HL-60 (cell line): ENCODE measurements at regions not wholly inside any gene's neighbourhood (a gene's known extent, or its start where the extent isn't known, plus 50 kb on each side); places are given as distances from the start of the nearest gene placed in this dataset.
"Not testable (repeated sequence)": the region's sequence is repeated elsewhere in the genome, so short reads cannot be mapped to it uniquely, and the experiment has no call there.

Source experiments
- CTCF ChIP-seq: IDR thresholded peaks from one replicate; pipeline ENCODE4 v1.5.1; 2011; ENCODE audit warnings: low read length, control low read depth, inconsistent platforms; ENCODE audit not compliant: insufficient read depth
- GABPA ChIP-seq: IDR thresholded peaks from 2 replicates; pipeline ENCODE4 v1.6.1; 2012; ENCODE audit warnings: low read depth
- POLR2AphosphoS5 ChIP-seq: IDR thresholded peaks from 2 replicates; pipeline ENCODE4 v1.6.1; 2012; ENCODE audit warnings: low read depth
- REST ChIP-seq: IDR thresholded peaks from 2 replicates; pipeline ENCODE4 v1.6.1; 2012; ENCODE audit warnings: low read depth; ENCODE audit not compliant: insufficient replicate concordance
- SPI1 ChIP-seq: IDR thresholded peaks from 2 replicates; pipeline ENCODE4 v1.6.1; 2012; ENCODE audit warnings: low read depth, mild to moderate bottlenecking, borderline replicate concordance

GRCh38 chr13:24567593-24567992, 55.0 kb upstream of the PARP4 start:
- TF ChIP-seq CTCF, POLR2AphosphoS5, GABPA, SPI1, REST: not testable (repeated sequence)
